Thyroid gland (tissue), 4 donors: ENCODE measurements at regions not wholly inside any gene's neighbourhood (a gene's known extent, or its start where the extent isn't known, plus 50 kb on each side); places are given as distances from the start of the nearest gene placed in this dataset.

Source experiments
- POLR2A ChIP-seq, 2 donors: fragments of 450-650 bp; IDR thresholded peaks; one replicate each; pipeline ENCODE4 v1.6.1; 2017; ENCODE audit warnings: antibody characterized with exemption in 2 of 2, mild to moderate bottlenecking in 2 of 2, moderate library complexity in 1 of 2
- TF ChIP-seq, protein P1 (sequence below), 6 experiments: fragments of 200-600 bp in 3 of 6; fragments of 450-650 bp in 3 of 6; sonication (generic) in 3 of 6; IDR thresholded peaks; one replicate each; pipeline ENCODE4 v1.5.1; 2016 to 2019; ENCODE audit warnings: antibody characterized with exemption in 6 of 6, mild to moderate bottlenecking in 2 of 6, inconsistent platforms in 1 of 6, moderate library complexity in 1 of 6

DNA sequence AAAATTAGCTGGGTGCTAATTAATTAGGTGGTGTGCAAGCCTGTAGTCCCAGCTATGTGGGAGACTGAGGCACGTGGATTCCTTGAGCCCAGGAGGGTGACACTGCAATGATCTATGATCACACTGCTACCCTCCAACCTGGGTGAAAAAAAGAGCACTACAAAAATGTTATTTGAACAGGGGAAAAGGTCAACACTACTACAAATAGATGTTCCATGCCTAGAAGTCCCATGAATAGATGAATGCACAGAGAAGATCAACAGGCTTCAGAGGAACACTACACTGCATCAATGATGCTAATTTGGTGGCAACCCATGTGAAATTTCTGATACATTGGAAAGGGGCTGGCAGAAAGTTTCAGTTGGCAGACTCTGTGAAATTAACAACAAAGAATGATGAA lies 105.4 kb upstream of the FHIT start:
- TF ChIP-seq, protein P1, sequence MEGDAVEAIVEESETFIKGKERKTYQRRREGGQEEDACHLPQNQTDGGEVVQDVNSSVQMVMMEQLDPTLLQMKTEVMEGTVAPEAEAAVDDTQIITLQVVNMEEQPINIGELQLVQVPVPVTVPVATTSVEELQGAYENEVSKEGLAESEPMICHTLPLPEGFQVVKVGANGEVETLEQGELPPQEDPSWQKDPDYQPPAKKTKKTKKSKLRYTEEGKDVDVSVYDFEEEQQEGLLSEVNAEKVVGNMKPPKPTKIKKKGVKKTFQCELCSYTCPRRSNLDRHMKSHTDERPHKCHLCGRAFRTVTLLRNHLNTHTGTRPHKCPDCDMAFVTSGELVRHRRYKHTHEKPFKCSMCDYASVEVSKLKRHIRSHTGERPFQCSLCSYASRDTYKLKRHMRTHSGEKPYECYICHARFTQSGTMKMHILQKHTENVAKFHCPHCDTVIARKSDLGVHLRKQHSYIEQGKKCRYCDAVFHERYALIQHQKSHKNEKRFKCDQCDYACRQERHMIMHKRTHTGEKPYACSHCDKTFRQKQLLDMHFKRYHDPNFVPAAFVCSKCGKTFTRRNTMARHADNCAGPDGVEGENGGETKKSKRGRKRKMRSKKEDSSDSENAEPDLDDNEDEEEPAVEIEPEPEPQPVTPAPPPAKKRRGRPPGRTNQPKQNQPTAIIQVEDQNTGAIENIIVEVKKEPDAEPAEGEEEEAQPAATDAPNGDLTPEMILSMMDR (IDR thresholded peaks at IDR 0.05), result no peak
- no peak for TF ChIP-seq POLR2A (IDR thresholded peaks at IDR 0.05)
